Keratinocyte (primary cell): ENCODE measurements at regions not wholly inside any gene's neighbourhood (a gene's known extent, or its start where the extent isn't known, plus 50 kb on each side); places are given as distances from the start of the nearest gene placed in this dataset.

Experiments used
- DNase-seq: peaks from one replicate; pipeline ENCODE4 v3.0.0-alpha.2; 2011; ENCODE audit warnings: low read depth, missing footprints, low spot score
- FAIRE-seq: peaks from 2 replicates; lab custom pipeline; 2011; peaks lifted over from hg19 to GRCh38; lab: Jason Lieb, UNC
- H2AFZ ChIP-seq: 2 replicates; pipeline ENCODE4 v1.6.0; 2012; ENCODE audit warnings: low read length, control low read depth, inconsistent platforms; ENCODE audit not compliant: control insufficient read depth
- H3K27ac ChIP-seq: 2 replicates; pipeline ENCODE4 v1.5.1; 2011; ENCODE audit warnings: low read length; ENCODE audit not compliant: control insufficient read depth, insufficient read depth
- H3K27me3 ChIP-seq: 3 replicates; pipeline ENCODE4 v1.6.0; 2011; ENCODE audit warnings: low read length; ENCODE audit not compliant: control insufficient read depth, insufficient read depth; ENCODE audit errors: extremely low read depth
- H3K36me3 ChIP-seq, 2 experiments: 2 replicates in 1 of 2; 3 replicates in 1 of 2; pipeline ENCODE4 v1.5.1; 2011; ENCODE audit warnings: low read length in 2 of 2, mild to moderate bottlenecking in 1 of 2; ENCODE audit not compliant: control insufficient read depth in 2 of 2, insufficient read depth in 2 of 2; ENCODE audit errors: extremely low read depth in 1 of 2
- H3K4me1 ChIP-seq: 3 replicates; pipeline ENCODE4 v1.5.1; 2011; ENCODE audit warnings: low read length; ENCODE audit not compliant: control insufficient read depth, insufficient read depth; ENCODE audit errors: extremely low read depth
- H3K4me2 ChIP-seq: 3 replicates; pipeline ENCODE4 v1.6.0; 2011; ENCODE audit warnings: low read depth, low read length; ENCODE audit not compliant: control insufficient read depth, insufficient read depth; ENCODE audit errors: extremely low read depth
- H3K4me3 ChIP-seq, 3 experiments: fragments of 200-600 bp in 1 of 3; sonication (generic) in 1 of 3; 2 replicates in 2 of 3; 3 replicates in 1 of 3; pipeline ENCODE4 v1.5.1; 2011 to 2016; ENCODE audit warnings: low read length in 3 of 3, mild to moderate bottlenecking in 3 of 3, control low read depth in 2 of 3, inconsistent platforms in 1 of 3, low read depth in 1 of 3, mixed read lengths in 1 of 3, mixed run types in 1 of 3, moderate library complexity in 1 of 3; ENCODE audit not compliant: control insufficient read depth in 2 of 3, insufficient read depth in 2 of 3; ENCODE audit errors: extremely low read depth in 1 of 3
- H3K79me2 ChIP-seq: 2 replicates; pipeline ENCODE4 v1.6.0; 2012; ENCODE audit warnings: low read length; ENCODE audit not compliant: control insufficient read depth, insufficient read depth
- H3K9ac ChIP-seq: 3 replicates; pipeline ENCODE4 v1.6.0; 2011; ENCODE audit warnings: low read length; ENCODE audit not compliant: control insufficient read depth, insufficient read depth; ENCODE audit errors: extremely low read depth
- H3K9me1 ChIP-seq: 3 replicates; pipeline ENCODE4 v1.6.0; 2011; ENCODE audit warnings: low read length; ENCODE audit not compliant: control insufficient read depth, insufficient read depth; ENCODE audit errors: extremely low read depth
- H3K9me3 ChIP-seq: 2 replicates; pipeline ENCODE4 v1.5.1; 2012; ENCODE audit warnings: low read depth, low read length; ENCODE audit not compliant: control insufficient read depth
- H4K20me1 ChIP-seq: 3 replicates; pipeline ENCODE4 v1.6.0; 2011; ENCODE audit warnings: low read length; ENCODE audit not compliant: control insufficient read depth, insufficient read depth; ENCODE audit errors: extremely low read depth
- CTCF ChIP-seq, 3 experiments: IDR thresholded peaks in 1 of 3; conservative IDR thresholded peaks in 1 of 3; optimal IDR thresholded peaks in 1 of 3; 2 replicates in 2 of 3; 3 replicates in 1 of 3; pipeline versions ENCODE3 to v1.5.1; 2011; ENCODE audit warnings: low read length in 3 of 3, mild to moderate bottlenecking in 3 of 3, moderate library complexity in 2 of 3, control low read depth in 1 of 3, inconsistent platforms in 1 of 3; ENCODE audit not compliant: insufficient read depth in 2 of 3; ENCODE audit errors: extremely low read depth in 1 of 3
- EZH2 ChIP-seq: IDR thresholded peaks from one replicate; pipeline ENCODE4 v1.6.1; 2012; ENCODE audit warnings: inconsistent platforms, mild to moderate bottlenecking, low read length, moderate library complexity
- dilution Hi-C: fragments of 300-500 bp; cut with MboI; formaldehyde crosslinking; loops from one replicate; pipeline ENCODE4 v1.7.0; 2020; ENCODE audit warnings: low sequenced_read_pairs; ENCODE audit not compliant: extremely low pct_ligation_motif_present

GRCh38 chr2:8479298-8479697 lies 202.6 kb upstream of the ID2 start:
- H4K20me1 ChIP-seq, result no peaks in the 10 kb centered on the region
- no peak for TF ChIP-seq EZH2
- no peak for TF ChIP-seq CTCF (optimal IDR thresholded peaks at IDR 0.05 in 1 of 3, IDR thresholded peaks at IDR 0.05 in 1 of 3, conservative IDR thresholded peaks at IDR 0.05 in 1 of 3; ENCODE audit: extremely low read depth in 1 of 3, insufficient read depth in 2 of 3, low read length in 3 of 3)
- no peak overlapping the region for H3K4me3 ChIP-seq
- no peaks in the 10 kb centered on the region for H3K4me1 ChIP-seq
- no peak overlapping the region for H2AFZ ChIP-seq
- H3K27me3 ChIP-seq, result no peaks in the 10 kb centered on the region
- H3K4me2 ChIP-seq, result no peak overlapping the region
- H3K27ac ChIP-seq, result no peak overlapping the region
- H3K36me3 ChIP-seq, result no peaks in the 10 kb centered on the region
- FAIRE-seq (no peak), DNase-seq (no peak)
- dilution Hi-C loops, result no loop called here
- H3K9me3 ChIP-seq, result no peaks in the 10 kb centered on the region
- H3K9ac ChIP-seq, result no peak overlapping the region
- H3K9me1 ChIP-seq, result no peaks in the 10 kb centered on the region
- no peaks in the 10 kb centered on the region for H3K79me2 ChIP-seq

- no peak overlapping the region for H3K27ac ChIP-seq
- no peak overlapping the region for H3K4me3 ChIP-seq
- dilution Hi-C loops, result no loop called here
- H4K20me1 ChIP-seq, result no peaks in the 10 kb centered on the region
- no peaks in the 10 kb centered on the region for H3K79me2 ChIP-seq
- TF ChIP-seq CTCF (optimal IDR thresholded peaks at IDR 0.05 in 1 of 3, IDR thresholded peaks at IDR 0.05 in 1 of 3, conservative IDR thresholded peaks at IDR 0.05 in 1 of 3; ENCODE audit: extremely low read depth in 1 of 3, insufficient read depth in 2 of 3, low read length in 3 of 3), result no peak
- TF ChIP-seq EZH2, result no peak
- H3K9me1 ChIP-seq, result no peaks in the 10 kb centered on the region
- no peak overlapping the region for H3K4me2 ChIP-seq
- H2AFZ ChIP-seq, result no peak overlapping the region
- no peaks in the 10 kb centered on the region for H3K36me3 ChIP-seq
- no peaks in the 10 kb centered on the region for H3K4me1 ChIP-seq
- no peaks in the 10 kb centered on the region for H3K27me3 ChIP-seq
- DNase-seq, result no peak
- H3K9ac ChIP-seq, result no peak overlapping the region
- H3K9me3 ChIP-seq, result no peaks in the 10 kb centered on the region
- no peak for FAIRE-seq
Observed at GRCh38 chr2:8480915-8481314, 200.9 kb upstream of the ID2 start.
